ENCODE measurements at regions not wholly inside any gene's neighbourhood (a gene's known extent, or its start where the extent isn't known, plus 50 kb on each side); places are given as distances from the start of the nearest gene placed in this dataset.
"Not testable (repeated sequence)": the region's sequence is repeated elsewhere in the genome, so short reads cannot be mapped to it uniquely, and the experiment has no call there.

DNA sequence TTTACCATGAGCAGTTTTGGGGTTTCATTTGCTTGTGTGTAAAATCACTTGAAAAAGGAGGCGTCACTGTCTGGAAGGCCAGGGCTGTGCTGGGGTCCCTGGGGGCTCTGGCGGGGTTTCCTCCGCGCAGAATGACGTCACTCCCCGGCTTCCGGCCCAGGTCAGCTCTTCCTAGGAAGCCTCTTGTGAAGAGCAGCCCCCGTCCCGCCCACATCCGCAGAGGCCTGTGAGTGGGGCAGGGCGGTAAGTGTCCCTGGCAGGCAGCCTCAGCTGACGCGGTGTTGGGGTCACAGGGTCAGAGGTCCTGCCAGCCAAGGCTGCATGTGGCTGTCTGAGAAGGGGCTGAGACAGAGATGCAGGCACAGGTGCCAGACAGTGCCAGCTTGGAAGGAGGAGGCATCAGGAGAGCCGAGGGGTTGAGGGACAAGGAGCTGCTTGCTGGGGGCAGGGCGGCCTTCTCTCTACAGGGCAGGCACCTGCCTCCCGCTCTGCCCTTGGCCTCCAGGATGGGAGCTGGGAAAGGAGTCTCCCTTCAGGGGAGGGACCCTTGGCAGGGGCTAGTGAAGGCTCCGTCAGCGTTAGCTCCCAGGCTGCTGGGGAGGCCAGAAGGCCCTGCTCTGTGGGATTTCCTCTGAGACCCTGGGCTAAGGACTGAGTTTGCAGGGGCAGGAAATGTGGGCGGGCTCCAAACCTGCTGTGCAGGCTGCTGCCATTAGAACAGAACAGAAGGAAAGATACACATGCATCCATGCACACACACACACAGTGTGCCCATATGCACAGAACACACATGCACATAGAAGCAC, 3951.6 kb upstream of the TPTE start:
- H3K9me3 Mint-ChIP-seq; intact Hi-C loops (cut with micrococcal nuclease); H3K4me1 Mint-ChIP-seq (ENCODE audit: low read depth); H3K36me3 Mint-ChIP-seq (ENCODE audit: low read depth); H3K4me3 Mint-ChIP-seq (ENCODE audit: low read depth); DNase-seq (ENCODE audit: low spot score); H3K27me3 Mint-ChIP-seq (ENCODE audit: low read depth); H3K27ac Mint-ChIP-seq: not testable (repeated sequence)

DNA sequence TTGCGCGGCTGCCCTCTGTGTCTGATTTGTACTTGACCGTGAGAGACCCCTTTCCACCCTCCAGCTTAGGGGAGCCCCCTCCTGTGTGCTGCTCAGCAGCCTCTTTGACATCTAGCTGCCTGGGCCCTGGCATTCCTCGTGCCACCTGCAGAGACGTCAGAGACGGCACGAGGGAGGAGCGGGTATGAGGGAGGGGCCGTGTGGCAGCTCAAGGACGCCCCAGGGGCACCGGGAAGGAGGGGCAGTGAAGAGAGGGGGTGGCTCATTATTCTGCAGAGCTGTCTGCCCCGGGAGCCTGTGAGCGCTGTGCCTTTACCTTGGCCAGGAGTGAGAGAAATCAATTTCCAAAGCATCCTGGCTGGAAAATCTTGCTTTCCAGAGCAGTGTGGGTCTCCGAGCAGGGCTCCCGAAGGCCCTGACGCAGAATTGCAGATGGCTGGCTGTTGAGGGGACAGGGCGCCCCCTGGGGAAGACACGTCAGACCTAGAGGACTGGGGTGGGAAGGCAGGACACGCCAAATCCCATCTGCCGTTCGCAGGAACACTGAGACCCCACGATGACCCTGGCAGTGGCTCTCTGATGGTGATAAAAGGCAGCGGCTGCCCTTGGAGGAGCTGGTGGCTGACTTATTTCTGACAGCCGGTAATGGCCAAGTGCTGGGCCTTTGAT, 3950.5 kb upstream of the TPTE start:
- H3K4me3 Mint-ChIP-seq (ENCODE audit: low read depth); H3K36me3 Mint-ChIP-seq (ENCODE audit: low read depth); H3K27me3 Mint-ChIP-seq (ENCODE audit: low read depth); H3K9me3 Mint-ChIP-seq; H3K27ac Mint-ChIP-seq; DNase-seq (ENCODE audit: low spot score); intact Hi-C loops (cut with micrococcal nuclease); H3K4me1 Mint-ChIP-seq (ENCODE audit: low read depth): not testable (repeated sequence)

DNA sequence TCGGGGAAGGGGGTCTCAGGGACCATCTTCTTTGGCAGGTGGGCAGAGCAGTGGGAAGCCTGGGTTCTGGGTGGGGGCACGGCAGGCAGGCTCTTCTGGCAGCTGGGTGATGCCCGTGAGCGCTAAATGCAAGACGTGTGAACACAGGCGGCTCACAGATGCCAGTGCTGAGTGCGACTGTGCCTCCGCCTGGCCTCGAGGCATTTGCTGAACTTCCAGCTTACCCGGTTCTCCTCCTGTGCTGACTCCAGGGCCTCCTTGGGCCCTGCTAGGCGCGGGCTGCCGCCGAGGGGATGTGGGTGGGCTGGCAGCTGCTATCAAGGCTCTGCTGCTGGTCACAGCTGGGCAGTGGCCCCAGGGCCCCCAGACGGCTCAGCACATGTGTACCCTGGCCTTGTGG, 3947.8 kb upstream of the TPTE start:
- H3K27me3 Mint-ChIP-seq (ENCODE audit: low read depth); H3K4me1 Mint-ChIP-seq (ENCODE audit: low read depth); H3K9me3 Mint-ChIP-seq; H3K36me3 Mint-ChIP-seq (ENCODE audit: low read depth); DNase-seq (ENCODE audit: low spot score); intact Hi-C loops (cut with micrococcal nuclease); H3K4me3 Mint-ChIP-seq (ENCODE audit: low read depth); H3K27ac Mint-ChIP-seq: not testable (repeated sequence)

DNA sequence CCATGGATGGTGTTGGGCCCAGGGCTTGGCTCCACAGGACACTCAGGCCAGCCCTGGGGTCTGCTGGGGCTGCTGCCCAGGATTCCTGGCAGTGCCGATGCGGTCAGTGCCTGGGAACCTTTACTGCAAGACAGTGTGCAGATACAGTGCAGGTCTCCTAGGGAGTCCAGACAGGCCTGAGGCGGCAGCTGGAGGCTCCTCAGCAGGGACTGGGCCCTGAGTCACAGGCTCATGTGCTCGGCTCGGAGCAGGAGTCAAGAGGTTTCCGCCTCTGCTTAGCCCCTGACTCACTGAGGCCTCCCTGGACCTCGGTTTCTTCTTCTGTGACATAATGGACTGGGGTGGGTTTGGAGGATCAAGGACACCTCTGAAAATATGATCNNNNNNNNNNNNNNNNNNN, 3941.6 kb upstream of the TPTE start:
- H3K27me3 Mint-ChIP-seq (ENCODE audit: low read depth); H3K4me1 Mint-ChIP-seq (ENCODE audit: low read depth); H3K36me3 Mint-ChIP-seq (ENCODE audit: low read depth); H3K27ac Mint-ChIP-seq; DNase-seq (ENCODE audit: low spot score); H3K4me3 Mint-ChIP-seq (ENCODE audit: low read depth); H3K9me3 Mint-ChIP-seq; intact Hi-C loops (cut with micrococcal nuclease): not testable (repeated sequence)
